WTC11 (cell line): ENCODE measurements at regions not wholly inside any gene's neighbourhood (a gene's known extent, or its start where the extent isn't known, plus 50 kb on each side); places are given as distances from the start of the nearest gene placed in this dataset.

Experiments
- CREB1 ChIP-seq: sonication (generic); formaldehyde crosslinking; IDR thresholded peaks from 2 replicates; pipeline ENCODE4 v1.8.0; 2023; ENCODE audit warnings: mild to moderate bottlenecking, missing genetic modification reagents
- CTCF ChIP-seq: fragments of 200-600 bp; IDR thresholded peaks from 2 replicates; pipeline ENCODE4 v1.8.0; 2022; ENCODE audit warnings: antibody characterized with exemption
- HMGXB4 ChIP-seq: sonication (generic); formaldehyde crosslinking; IDR thresholded peaks from 2 replicates; pipeline ENCODE4 v1.8.1; 2023; ENCODE audit warnings: mild to moderate bottlenecking, moderate library complexity, missing genetic modification reagents
- JUN ChIP-seq: sonication (generic); formaldehyde crosslinking; IDR thresholded peaks from 2 replicates; pipeline ENCODE4 v1.8.0; 2023; ENCODE audit warnings: mild to moderate bottlenecking, missing genetic modification reagents
- PRDM15 ChIP-seq: sonication (generic); formaldehyde crosslinking; IDR thresholded peaks from 2 replicates; pipeline ENCODE4 v1.8.0; 2022; ENCODE audit warnings: missing genetic modification reagents
- USF2 ChIP-seq: sonication (generic); formaldehyde crosslinking; IDR thresholded peaks from 2 replicates; pipeline ENCODE4 v1.8.1; 2023; ENCODE audit warnings: mild to moderate bottlenecking, missing genetic modification reagents, moderate library complexity
- ZNF121 ChIP-seq: sonication (generic); formaldehyde crosslinking; IDR thresholded peaks from 2 replicates; pipeline ENCODE4 v1.8.0; 2023; ENCODE audit warnings: missing genetic modification reagents

GRCh38 chr2:144690771-144691170 lies 170.9 kb upstream of the ZEB2 start:
- TF ChIP-seq CTCF (no peak), USF2 (CRISPR knock-in tag) (no peak), JUN (no peak), PRDM15 (CRISPR knock-in tag) (no peak), ZNF121 (no peak), HMGXB4 (CRISPR knock-in tag) (no peak), CREB1 (CRISPR knock-in tag) (no peak)
